Ascending aorta (tissue), 2 donors: ENCODE measurements at regions not wholly inside any gene's neighbourhood (a gene's known extent, or its start where the extent isn't known, plus 50 kb on each side); places are given as distances from the start of the nearest gene placed in this dataset.
"Not testable (repeated sequence)": the region's sequence is repeated elsewhere in the genome, so short reads cannot be mapped to it uniquely, and the experiment has no call there.

ENCODE experiments used
- DNase-seq, 2 donors: peaks; one replicate each; pipeline ENCODE4 v3.0.0-alpha.2; 2019; ENCODE audit warnings: low spot score in 2 of 2
- H3K27ac ChIP-seq, 2 donors: fragments of 200-600 bp; sonication (generic); one replicate each; pipeline ENCODE4 v1.5.1; 2016 to 2017; ENCODE audit warnings: mild to moderate bottlenecking in 1 of 2
- H3K27me3 ChIP-seq: fragments of 200-600 bp; sonication (generic); one replicate; pipeline ENCODE4 v1.5.1; 2017
- H3K36me3 ChIP-seq, 2 donors: fragments of 200-600 bp; sonication (generic); one replicate each; pipeline ENCODE4 v1.5.1; 2016
- H3K4me1 ChIP-seq, 2 donors: fragments of 200-600 bp; sonication (generic); one replicate each; pipeline ENCODE4 v1.5.1; 2016 to 2017; ENCODE audit warnings: mild to moderate bottlenecking in 1 of 2
- H3K4me3 ChIP-seq, 2 donors: fragments of 200-600 bp; sonication (generic); one replicate each; pipeline ENCODE4 v1.5.1; 2016 to 2017; ENCODE audit warnings: mild to moderate bottlenecking in 1 of 2
- H3K9me3 ChIP-seq, 2 donors: fragments of 200-600 bp; sonication (generic); one replicate each; pipeline ENCODE4 v1.5.1; 2016
- CTCF ChIP-seq, 3 experiments: fragments of 200-600 bp in 2 of 3; fragments of 450-650 bp in 1 of 3; sonication (generic) in 2 of 3; IDR thresholded peaks; one replicate each; pipeline ENCODE4 v1.5.1; 2016 to 2019; ENCODE audit warnings: antibody characterized with exemption in 3 of 3, mild to moderate bottlenecking in 1 of 3, moderate library complexity in 1 of 3
- intact Hi-C: fragments of 100-400 bp; cut with DNase I; formaldehyde crosslinking; loops from one replicate; pipeline ENCODE4 v1.15.1; 2023

GRCh38 chr7:32816409-32816948 lies 75.1 kb downstream of the KBTBD2 start:
- H3K36me3 ChIP-seq, H3K9me3 ChIP-seq, DNase-seq, H3K27ac ChIP-seq, H3K27me3 ChIP-seq, intact Hi-C loops, H3K4me1 ChIP-seq, H3K4me3 ChIP-seq: not testable (repeated sequence)

GRCh38 chr7:32814779-32815178 lies 76.8 kb downstream of the KBTBD2 start:
- H3K27ac ChIP-seq, H3K9me3 ChIP-seq, DNase-seq, H3K4me1 ChIP-seq, H3K36me3 ChIP-seq, H3K4me3 ChIP-seq, intact Hi-C loops, H3K27me3 ChIP-seq: not testable (repeated sequence)

GRCh38 chr7:32809871-32810270 lies 81.7 kb downstream of the KBTBD2 start:
- no peak overlapping the region for H3K27ac ChIP-seq
- TF ChIP-seq CTCF (IDR thresholded peaks at IDR 0.05): no peak
- no peak for DNase-seq
- H3K27me3 ChIP-seq: no peaks in the 10 kb centered on the region
- intact Hi-C loops: no loop called here
- no peaks in the 10 kb centered on the region for H3K36me3 ChIP-seq
- H3K4me3 ChIP-seq: no peak overlapping the region
- no peaks in the 10 kb centered on the region for H3K4me1 ChIP-seq
- no peaks in the 10 kb centered on the region for H3K9me3 ChIP-seq

- Histone ChIP-seq H3K27me3 (no peaks in the 10 kb centered on the region), H3K9me3 (no peaks in the 10 kb centered on the region), H3K27ac (no peak overlapping the region), H3K4me1 (no peaks in the 10 kb centered on the region), H3K4me3 (no peak overlapping the region), H3K36me3 (no peaks in the 10 kb centered on the region)
- no peak for DNase-seq
- intact Hi-C loops: no loop called here
- TF ChIP-seq CTCF (IDR thresholded peaks at IDR 0.05): no peak
Measured at GRCh38 chr7:32809347-32809746, 82.2 kb downstream of the KBTBD2 start.

- no peak for TF ChIP-seq CTCF (IDR thresholded peaks at IDR 0.05)
- Histone ChIP-seq H3K9me3 (no peaks in the 10 kb centered on the region), H3K4me3 (no peak overlapping the region), H3K36me3 (no peaks in the 10 kb centered on the region), H3K4me1 (no peaks in the 10 kb centered on the region), H3K27ac (no peak overlapping the region), H3K27me3 (no peaks in the 10 kb centered on the region)
- no peak for DNase-seq
- intact Hi-C loops: no loop called here
Measured at GRCh38 chr7:32803406-32804141, 88.0 kb downstream of the KBTBD2 start.

- H3K27me3 ChIP-seq: no peaks in the 10 kb centered on the region
- H3K36me3 ChIP-seq: no peaks in the 10 kb centered on the region
- no peaks in the 10 kb centered on the region for H3K9me3 ChIP-seq
- no peak overlapping the region for H3K27ac ChIP-seq
- intact Hi-C loops: no loop called here
- no peak overlapping the region for H3K4me3 ChIP-seq
- TF ChIP-seq CTCF (IDR thresholded peaks at IDR 0.05): no peak
- no peaks in the 10 kb centered on the region for H3K4me1 ChIP-seq
- no peak for DNase-seq
Measured at GRCh38 chr7:32802305-32802910, 89.2 kb downstream of the KBTBD2 start.

- H3K27ac ChIP-seq, intact Hi-C loops, H3K36me3 ChIP-seq, H3K9me3 ChIP-seq, H3K4me3 ChIP-seq, H3K4me1 ChIP-seq, DNase-seq, H3K27me3 ChIP-seq: not testable (repeated sequence)
Measured at GRCh38 chr7:32793053-32793452, 98.5 kb downstream of the KBTBD2 start.

GRCh38 chr7:32790766-32791430 lies 100.7 kb downstream of the KBTBD2 start:
- H3K4me3 ChIP-seq, intact Hi-C loops, DNase-seq, H3K4me1 ChIP-seq, H3K27ac ChIP-seq, H3K9me3 ChIP-seq, H3K36me3 ChIP-seq, H3K27me3 ChIP-seq: not testable (repeated sequence)

GRCh38 chr7:32789266-32789665 lies 102.3 kb downstream of the KBTBD2 start:
- H3K36me3 ChIP-seq, H3K9me3 ChIP-seq, H3K4me1 ChIP-seq, intact Hi-C loops, H3K4me3 ChIP-seq, H3K27me3 ChIP-seq, DNase-seq, H3K27ac ChIP-seq: not testable (repeated sequence)

- H3K4me3 ChIP-seq, H3K4me1 ChIP-seq: not testable (repeated sequence)
Measured at GRCh38 chr7:32788174-32788573, 103.4 kb downstream of the KBTBD2 start.

More at GRCh38 chr7:32788174-32788573, 103.4 kb downstream of the KBTBD2 start:
- H3K36me3 ChIP-seq, H3K27ac ChIP-seq, DNase-seq, intact Hi-C loops, H3K9me3 ChIP-seq, H3K27me3 ChIP-seq: not testable (repeated sequence)
